ENCODE measurements at regions not wholly inside any gene's neighbourhood (a gene's known extent, or its start where the extent isn't known, plus 50 kb on each side); places are given as distances from the start of the nearest gene placed in this dataset.

- TF ChIP-seq CTCF (IDR thresholded peaks at IDR 0.05 in 4 of 5, conservative IDR thresholded peaks at IDR 0.05 in 1 of 5) (no peak), POLR2A (IDR thresholded peaks at IDR 0.05) (peak; percentile 67 to 90)
These were observed 54.7 kb upstream of the TRAK1 start for GRCh38 chr3:42036483-42036823.
